Thymus (tissue), 11 donors: ENCODE measurements at regions not wholly inside any gene's neighbourhood (a gene's known extent, or its start where the extent isn't known, plus 50 kb on each side); places are given as distances from the start of the nearest gene placed in this dataset.
A peak's percentile ranks its signal among the peaks of the same experiment; 100 is the strongest.
"Not testable (repeated sequence)": the region's sequence is repeated elsewhere in the genome, so short reads cannot be mapped to it uniquely, and the experiment has no call there.

Source experiments
- DNase-seq, 9 donors: peaks; one replicate each; pipeline ENCODE4 v3.0.0-alpha.2; 2013; ENCODE audit warnings: low spot score in 9 of 9, low read depth in 6 of 9, missing footprints in 1 of 9
- H3K27ac ChIP-seq, 2 donors: one replicate each; pipeline ENCODE4 v1.5.1; 2013; ENCODE audit warnings: control low read depth in 1 of 2, low read depth in 1 of 2, low read length in 1 of 2, mild to moderate bottlenecking in 1 of 2, moderate library complexity in 1 of 2
- H3K27me3 ChIP-seq, 2 donors: one replicate each; pipeline ENCODE4 v1.5.1; 2013; ENCODE audit warnings: low read length in 1 of 2; ENCODE audit not compliant: control insufficient read depth in 2 of 2, insufficient read depth in 1 of 2
- H3K36me3 ChIP-seq, 2 donors: one replicate each; pipeline ENCODE4 v1.5.1; 2013; ENCODE audit warnings: low read length in 1 of 2, mild to moderate bottlenecking in 1 of 2, moderate library complexity in 1 of 2; ENCODE audit not compliant: control insufficient read depth in 2 of 2, insufficient read depth in 2 of 2
- H3K4me1 ChIP-seq, 2 donors: one replicate each; pipeline ENCODE4 v1.5.1; 2013; ENCODE audit warnings: low read length in 2 of 2; ENCODE audit not compliant: control insufficient read depth in 2 of 2, insufficient read depth in 2 of 2
- H3K4me3 ChIP-seq, 2 donors: one replicate each; pipeline ENCODE4 v1.5.1; 2013; ENCODE audit warnings: low read length in 2 of 2, control low read depth in 1 of 2, mild to moderate bottlenecking in 1 of 2
- H3K9me3 ChIP-seq, 2 donors: one replicate each; pipeline ENCODE4 v1.5.1; 2013; ENCODE audit warnings: low read length in 1 of 2, mild to moderate bottlenecking in 1 of 2; ENCODE audit not compliant: control insufficient read depth in 2 of 2, insufficient read depth in 1 of 2
- WGBS: extraction: QIAGEN DNeasy Blood & Tissue Kit; methylation state at CpG from one replicate; pipeline ENCODE4 v1.1.7; 2013; 5-methylcytosine and 5-hydroxymethylcytosine counted together
- donor health status: healthy.

- not testable (repeated sequence) for H3K36me3 ChIP-seq, H3K27ac ChIP-seq, H3K4me1 ChIP-seq, DNase-seq, H3K27me3 ChIP-seq, H3K4me3 ChIP-seq, H3K9me3 ChIP-seq
- 96% methylated on average over 6 of the region's 6 CpGs for WGBS
Measured at GRCh38 chr7:3144776-3145125, 101.1 kb upstream of the CARD11 start.

- Histone ChIP-seq H3K36me3 (no peaks in the 10 kb centered on the region), H3K27ac (no peak overlapping the region), H3K4me3 (no peak overlapping the region), H3K9me3 (no peaks in the 10 kb centered on the region), H3K4me1 (peaks cover 0 to 12% of the 10 kb centered on the region in 2 donors), H3K27me3 (no peaks in the 10 kb centered on the region)
- 32% methylated on average over 18 of the region's 18 CpGs for WGBS
- no peak for DNase-seq
Measured at GRCh38 chr7:3146571-3147226, 103.0 kb upstream of the CARD11 start.

GRCh38 chr7:3148471-3148870, 104.8 kb upstream of the CARD11 start:
- DNase-seq = not testable (repeated sequence)
- WGBS = 46% methylated on average over 4 of the region's 4 CpGs

GRCh38 chr7:3149231-3149995, 105.7 kb upstream of the CARD11 start:
- H3K27ac ChIP-seq = no peak overlapping the region
- H3K27me3 ChIP-seq = no peaks in the 10 kb centered on the region
- no peaks in the 10 kb centered on the region for H3K9me3 ChIP-seq
- H3K4me3 ChIP-seq = no peak overlapping the region
- no peaks in the 10 kb centered on the region for H3K36me3 ChIP-seq
- DNase-seq = no peak
- H3K4me1 ChIP-seq = peaks cover 0 to 12% of the 10 kb centered on the region in 2 donors
- WGBS = 63% methylated on average over 13 of the region's 13 CpGs

More at GRCh38 chr7:3148471-3148870, 104.8 kb upstream of the CARD11 start:
- H3K36me3 ChIP-seq, H3K27me3 ChIP-seq, H3K9me3 ChIP-seq, H3K27ac ChIP-seq, H3K4me3 ChIP-seq: not testable (repeated sequence)
- peaks cover 0 to 12% of the 10 kb centered on the region in 2 donors for H3K4me1 ChIP-seq

- 9% methylated on average over 8 of the region's 8 CpGs for WGBS
- no peaks in the 10 kb centered on the region for H3K27me3 ChIP-seq
- H3K27ac ChIP-seq = no peak overlapping the region
- peaks cover 0 to 12% of the 10 kb centered on the region in 2 donors for H3K4me1 ChIP-seq
- no peaks in the 10 kb centered on the region for H3K9me3 ChIP-seq
- H3K4me3 ChIP-seq = no peak overlapping the region
- peak in 2 of 9 donors; percentile 6 to 18 for DNase-seq
- no peaks in the 10 kb centered on the region for H3K36me3 ChIP-seq
Measured at GRCh38 chr7:3150027-3150426, 106.4 kb upstream of the CARD11 start.

GRCh38 chr7:3151784-3152183, 108.1 kb upstream of the CARD11 start:
- H3K4me1 ChIP-seq = peaks cover 0 to 12% of the 10 kb centered on the region in 2 donors
- H3K27me3 ChIP-seq = no peaks in the 10 kb centered on the region
- no peaks in the 10 kb centered on the region for H3K36me3 ChIP-seq
- H3K9me3 ChIP-seq = no peaks in the 10 kb centered on the region
- no peak overlapping the region for H3K27ac ChIP-seq
- H3K4me3 ChIP-seq = no peak overlapping the region
- WGBS = 98% methylated on average over 7 of the region's 7 CpGs
- DNase-seq = no peak

GRCh38 chr7:3152714-3153113, 109.0 kb upstream of the CARD11 start:
- Histone ChIP-seq H3K27me3 (peaks cover 0 to under 1% of the 10 kb centered on the region in 2 donors), H3K27ac (no peak overlapping the region), H3K9me3 (no peaks in the 10 kb centered on the region), H3K4me1 (peaks cover 0 to 12% of the 10 kb centered on the region in 2 donors), H3K36me3 (no peaks in the 10 kb centered on the region), H3K4me3 (no peak overlapping the region)
- WGBS = 95% methylated on average over 7 of the region's 7 CpGs
- DNase-seq = no peak

- WGBS = 84% methylated on average over 6 of the region's 6 CpGs
Measured at GRCh38 chr7:3153118-3153517, 109.5 kb upstream of the CARD11 start.

GRCh38 chr7:3154317-3154716, 110.7 kb upstream of the CARD11 start:
- 98% methylated on average over 5 of the region's 5 CpGs for WGBS
- Histone ChIP-seq H3K4me1 (peaks cover 0 to 9% of the 10 kb centered on the region in 2 donors), H3K36me3 (no peaks in the 10 kb centered on the region), H3K9me3 (no peaks in the 10 kb centered on the region), H3K27me3 (peaks cover 0 to 4% of the 10 kb centered on the region in 2 donors), H3K4me3 (no peak overlapping the region), H3K27ac (no peak overlapping the region)
- no peak for DNase-seq

More at GRCh38 chr7:3153118-3153517, 109.5 kb upstream of the CARD11 start:
- Histone ChIP-seq H3K4me1 (peaks cover 0 to 12% of the 10 kb centered on the region in 2 donors), H3K27me3 (peaks cover 0 to 4% of the 10 kb centered on the region in 2 donors), H3K36me3 (no peaks in the 10 kb centered on the region), H3K27ac (no peak overlapping the region), H3K9me3 (no peaks in the 10 kb centered on the region), H3K4me3 (no peak overlapping the region)
- no peak for DNase-seq
